SU-DHL-6 (cell line): ENCODE measurements at regions not wholly inside any gene's neighbourhood (a gene's known extent, or its start where the extent isn't known, plus 50 kb on each side); places are given as distances from the start of the nearest gene placed in this dataset.

Experiments
- EZH2phosphoT487 ChIP-seq: fragments of 200-600 bp; sonication (generic), shearing (Covaris generic); conservative IDR thresholded peaks from 2 replicates; pipeline ENCODE4 v1.6.1; 2018; ENCODE audit warnings: mild to moderate bottlenecking, antibody characterized with exemption, low read length, moderate library complexity, mixed read lengths
- TF ChIP-seq, protein P1 (sequence below): fragments of 200-600 bp; sonication (generic); IDR thresholded peaks from one replicate; pipeline ENCODE4 v1.5.1; 2017; ENCODE audit warnings: antibody characterized with exemption, mild to moderate bottlenecking, low read length, moderate library complexity; ENCODE audit not compliant: insufficient read depth, poor library complexity, severe bottlenecking

DNA sequence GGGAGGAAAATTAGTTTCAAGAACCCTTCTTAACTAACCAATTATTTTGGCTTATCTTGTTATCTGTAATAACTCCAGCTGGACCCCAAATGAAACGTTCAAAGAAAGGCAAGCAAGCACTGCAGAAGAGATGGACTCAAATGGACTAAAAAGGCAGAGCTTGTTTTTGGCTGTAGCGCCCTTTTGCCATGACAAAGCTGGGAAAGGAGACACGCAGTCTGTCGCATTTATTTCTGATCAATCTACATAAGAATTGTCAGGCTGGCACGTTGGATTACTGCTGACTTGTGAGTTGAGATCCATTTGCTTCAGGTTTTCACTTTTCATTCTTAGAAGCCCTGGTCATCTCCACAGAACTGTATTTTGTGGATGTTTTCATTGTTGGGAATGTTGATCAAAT, 402.9 kb downstream of the TMEM182 start:
- TF ChIP-seq, protein P1, sequence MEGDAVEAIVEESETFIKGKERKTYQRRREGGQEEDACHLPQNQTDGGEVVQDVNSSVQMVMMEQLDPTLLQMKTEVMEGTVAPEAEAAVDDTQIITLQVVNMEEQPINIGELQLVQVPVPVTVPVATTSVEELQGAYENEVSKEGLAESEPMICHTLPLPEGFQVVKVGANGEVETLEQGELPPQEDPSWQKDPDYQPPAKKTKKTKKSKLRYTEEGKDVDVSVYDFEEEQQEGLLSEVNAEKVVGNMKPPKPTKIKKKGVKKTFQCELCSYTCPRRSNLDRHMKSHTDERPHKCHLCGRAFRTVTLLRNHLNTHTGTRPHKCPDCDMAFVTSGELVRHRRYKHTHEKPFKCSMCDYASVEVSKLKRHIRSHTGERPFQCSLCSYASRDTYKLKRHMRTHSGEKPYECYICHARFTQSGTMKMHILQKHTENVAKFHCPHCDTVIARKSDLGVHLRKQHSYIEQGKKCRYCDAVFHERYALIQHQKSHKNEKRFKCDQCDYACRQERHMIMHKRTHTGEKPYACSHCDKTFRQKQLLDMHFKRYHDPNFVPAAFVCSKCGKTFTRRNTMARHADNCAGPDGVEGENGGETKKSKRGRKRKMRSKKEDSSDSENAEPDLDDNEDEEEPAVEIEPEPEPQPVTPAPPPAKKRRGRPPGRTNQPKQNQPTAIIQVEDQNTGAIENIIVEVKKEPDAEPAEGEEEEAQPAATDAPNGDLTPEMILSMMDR: no peak
- no peak for TF ChIP-seq EZH2phosphoT487
